ENCODE measurements at regions not wholly inside any gene's neighbourhood (a gene's known extent, or its start where the extent isn't known, plus 50 kb on each side); places are given as distances from the start of the nearest gene placed in this dataset.

DNA sequence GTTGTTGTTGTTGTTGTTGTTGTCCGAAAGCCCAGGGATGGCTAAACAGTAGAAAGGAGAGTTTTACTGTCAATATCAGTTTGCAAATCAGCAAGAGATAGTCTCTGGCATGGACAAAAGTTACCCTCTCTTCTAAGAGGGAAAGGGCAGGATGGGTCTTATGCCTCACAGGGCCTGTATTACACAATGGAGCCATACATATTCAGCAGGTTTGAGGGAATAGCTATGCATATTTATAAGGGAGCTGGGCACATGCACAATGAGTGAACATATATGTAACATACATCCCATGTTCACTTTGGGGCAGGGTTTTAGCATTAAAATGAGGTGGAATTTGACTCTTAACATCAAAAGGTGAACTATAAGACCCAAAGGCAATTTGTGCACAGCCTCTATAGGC, 84.4 kb upstream of the PGBD5 start:
- TF ChIP-seq GATA3 (IDR thresholded peaks at IDR 0.05; ENCODE audit: low read depth, low read length) (no peak), GATA2 (IDR thresholded peaks at IDR 0.05; ENCODE audit: low read depth, low read length) (no peak)

DNA sequence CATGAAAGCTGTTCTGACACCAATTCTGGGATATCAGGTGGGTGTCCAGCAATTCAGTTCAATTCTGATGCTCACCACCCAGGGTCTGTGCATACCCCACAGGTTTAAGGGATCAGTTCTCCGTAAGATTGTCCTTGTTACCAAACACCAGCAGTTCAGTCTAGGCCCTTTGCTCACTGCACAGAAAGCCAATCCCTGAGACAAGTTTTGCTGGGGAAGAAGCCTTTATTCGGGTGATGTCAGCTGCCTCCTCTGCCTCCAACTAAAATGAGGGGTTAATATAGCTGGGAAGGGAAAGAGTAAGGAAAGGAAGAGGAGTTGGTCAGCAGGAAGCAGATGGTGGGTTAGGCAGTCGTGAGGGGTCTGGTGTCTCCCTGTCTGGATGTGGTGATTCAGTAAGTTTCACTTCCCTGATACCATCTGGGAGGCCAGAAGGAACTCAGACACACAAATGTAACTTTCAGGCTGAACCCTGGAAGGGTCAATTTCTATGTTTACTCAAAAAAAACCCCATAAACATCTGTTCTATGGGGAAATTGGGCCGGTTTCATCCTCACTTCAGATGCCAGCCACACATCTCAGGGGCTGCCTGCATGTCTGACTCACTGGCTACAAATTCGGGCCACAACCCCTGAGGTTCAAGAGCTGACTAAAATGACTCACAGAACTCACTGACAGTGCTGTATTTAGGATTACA, 83.3 kb upstream of the PGBD5 start:
- TF ChIP-seq GATA2 (IDR thresholded peaks at IDR 0.05; ENCODE audit: low read depth, low read length), result no peak

DNA sequence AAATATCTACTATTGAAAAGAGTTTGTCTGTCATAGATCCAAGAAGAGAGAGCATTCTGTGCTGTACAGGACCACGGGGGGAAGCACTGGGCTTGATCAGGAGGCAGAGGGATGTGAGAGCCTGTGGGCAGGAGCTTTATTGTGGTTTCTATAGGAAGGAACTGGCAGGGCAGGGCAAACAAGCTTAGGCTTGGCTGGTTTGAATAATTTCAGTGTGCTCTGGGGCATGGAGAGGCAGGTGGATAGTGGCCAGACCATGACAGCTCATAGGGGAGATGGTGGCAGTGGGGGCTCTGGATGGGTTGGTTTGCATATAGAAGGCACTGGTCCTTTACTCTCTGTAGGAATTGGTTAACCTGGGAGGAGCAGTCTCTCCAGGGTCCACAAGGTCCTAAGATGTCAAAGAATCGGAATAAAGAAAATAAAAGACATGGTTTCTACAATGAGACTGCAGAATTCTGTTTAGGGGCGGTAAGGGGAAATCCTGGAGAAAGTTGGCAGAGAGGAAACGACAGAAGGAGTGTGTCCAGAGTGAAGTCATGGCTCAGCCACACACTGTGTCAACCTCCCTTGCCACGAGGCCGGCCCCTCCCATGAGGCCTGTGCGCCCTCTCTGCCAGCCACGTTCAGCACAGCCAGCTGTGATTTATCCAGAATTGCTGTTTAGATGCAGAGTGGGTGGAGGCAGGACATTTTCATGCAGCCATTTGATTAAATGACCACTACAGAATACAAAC, 81.7 kb upstream of the PGBD5 start:
- TF ChIP-seq GATA2 (IDR thresholded peaks at IDR 0.05; ENCODE audit: low read depth, low read length) (no peak), GATA3 (IDR thresholded peaks at IDR 0.05; ENCODE audit: low read depth, low read length) (no peak)

DNA sequence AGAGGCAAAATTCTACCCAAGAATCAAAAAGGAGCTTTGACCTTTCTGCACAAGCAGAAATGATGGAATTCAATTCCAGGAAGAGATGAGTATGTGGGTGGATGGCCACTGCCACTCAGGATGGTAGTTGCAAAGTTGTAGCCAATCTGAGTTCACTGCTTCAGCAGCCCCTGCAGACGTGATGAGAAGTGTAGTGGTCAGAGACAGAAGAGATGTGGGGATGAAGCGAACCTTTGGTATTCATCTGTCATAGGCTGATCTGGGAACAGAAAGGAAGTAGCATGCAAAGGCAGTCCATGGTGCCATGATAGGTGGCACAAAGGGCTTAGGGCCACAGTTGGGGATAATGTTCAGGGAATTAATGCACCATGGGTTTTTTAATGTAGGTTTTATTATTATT, 81.1 kb upstream of the PGBD5 start:
- no peak for TF ChIP-seq GATA3 (IDR thresholded peaks at IDR 0.05; ENCODE audit: low read depth, low read length)
- TF ChIP-seq GATA2 (IDR thresholded peaks at IDR 0.05; ENCODE audit: low read depth, low read length), result no peak

DNA sequence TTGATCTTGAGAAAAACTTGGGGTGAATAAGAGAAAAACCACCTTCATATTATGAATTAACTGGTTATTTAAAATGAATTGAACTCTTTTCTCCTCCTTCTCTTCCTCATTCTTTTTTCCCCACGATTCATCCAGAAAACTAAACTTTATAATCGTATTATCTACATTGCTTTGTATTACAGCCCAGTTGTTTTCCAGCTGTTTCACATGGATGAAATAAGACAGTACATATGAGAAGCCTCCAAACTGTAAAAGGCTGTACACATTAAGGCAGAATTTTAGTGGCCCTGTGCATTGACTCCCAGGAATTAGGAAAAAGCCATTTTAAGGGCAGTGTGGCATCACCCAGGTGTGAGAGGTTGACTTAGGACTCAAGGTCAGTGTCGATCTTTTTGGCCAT, 80.3 kb upstream of the PGBD5 start:
- TF ChIP-seq GATA2 (IDR thresholded peaks at IDR 0.05; ENCODE audit: low read depth, low read length) (no peak), GATA3 (IDR thresholded peaks at IDR 0.05; ENCODE audit: low read depth, low read length) (no peak)

DNA sequence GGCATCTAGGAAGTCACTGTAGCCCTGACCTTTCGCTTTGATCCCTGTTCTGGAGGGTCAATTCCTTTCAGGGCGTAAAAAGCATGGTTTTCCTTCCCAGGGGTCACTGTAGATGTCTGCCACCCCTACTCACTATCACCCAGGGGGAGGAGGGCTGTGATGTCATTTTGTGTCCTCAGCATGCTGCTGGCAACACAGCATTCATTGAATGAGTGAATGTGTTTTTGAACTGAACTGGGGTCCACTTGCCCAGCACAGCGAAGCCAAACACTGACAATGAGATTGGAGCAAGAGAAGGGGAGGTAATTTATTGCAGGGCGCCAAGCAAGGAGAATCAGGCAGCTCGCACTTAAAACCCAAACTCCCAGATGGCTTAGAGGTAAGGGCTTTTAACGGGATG, 78.2 kb upstream of the PGBD5 start:
- TF ChIP-seq GATA2 (IDR thresholded peaks at IDR 0.05; ENCODE audit: low read depth, low read length), result no peak

DNA sequence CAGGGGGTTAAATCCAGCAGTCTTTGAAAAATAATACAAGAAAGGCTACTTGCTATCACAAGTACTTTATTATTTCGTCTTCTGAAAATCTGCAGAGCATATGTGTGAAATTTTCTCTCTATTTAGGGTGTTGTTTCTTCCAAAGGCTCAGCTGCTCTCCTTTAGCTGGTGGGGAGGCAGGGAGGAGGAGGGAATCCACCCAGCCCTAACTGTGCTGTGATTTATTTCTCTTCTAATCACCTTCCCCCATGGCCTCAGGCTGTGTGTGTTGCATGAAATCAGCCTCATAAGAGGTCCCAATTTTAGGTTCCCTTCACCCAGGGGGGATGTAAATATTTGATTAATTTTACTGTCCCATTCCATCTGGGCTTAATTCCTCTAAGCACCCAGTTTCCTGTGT, 77.6 kb upstream of the PGBD5 start:
- no peak for TF ChIP-seq GATA3 (IDR thresholded peaks at IDR 0.05; ENCODE audit: low read depth, low read length)
- no peak for TF ChIP-seq GATA2 (IDR thresholded peaks at IDR 0.05; ENCODE audit: low read depth, low read length)

DNA sequence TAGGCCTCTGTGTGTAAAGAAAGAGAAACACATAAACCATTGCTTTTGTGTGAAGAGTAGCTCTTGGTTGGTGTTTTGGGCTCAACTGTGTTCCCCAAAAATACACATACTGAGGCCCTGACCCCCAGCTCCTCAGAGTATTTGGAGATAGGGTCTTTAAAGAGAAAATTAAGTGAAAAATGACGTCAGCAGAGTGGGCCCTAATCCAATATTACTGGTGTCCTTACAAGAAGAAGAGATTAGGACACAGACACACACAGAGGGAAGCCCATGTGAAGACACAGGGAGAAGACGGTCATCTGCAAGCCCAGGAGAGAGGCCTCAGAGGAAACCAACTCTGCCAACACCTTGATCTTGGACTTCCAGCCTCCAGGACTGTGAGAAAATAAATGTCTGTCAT, 76.9 kb upstream of the PGBD5 start:
- TF ChIP-seq GATA2 (IDR thresholded peaks at IDR 0.05; ENCODE audit: low read depth, low read length) (no peak), GATA3 (IDR thresholded peaks at IDR 0.05; ENCODE audit: low read depth, low read length) (no peak)

DNA sequence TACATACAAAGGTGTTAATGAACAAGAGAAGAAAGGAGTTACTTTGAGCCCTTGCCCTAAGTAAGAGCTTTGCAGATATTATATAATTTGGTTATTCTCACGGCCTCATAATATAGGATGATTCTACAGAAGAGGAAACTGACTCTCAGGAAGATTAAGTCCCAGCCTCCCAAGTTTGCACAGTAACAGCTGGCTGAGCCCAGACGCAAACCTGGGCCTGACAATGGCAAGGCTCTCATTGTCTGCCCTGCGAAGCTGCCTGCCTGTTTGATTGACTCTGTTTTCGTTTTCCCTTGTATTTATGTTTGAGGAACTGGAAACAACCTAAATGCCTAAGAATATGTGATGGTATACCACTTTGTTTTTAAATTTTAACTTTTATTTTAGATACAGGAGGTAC, 76.2 kb upstream of the PGBD5 start:
- TF ChIP-seq GATA3 (IDR thresholded peaks at IDR 0.05; ENCODE audit: low read depth, low read length), result no peak
- no peak for TF ChIP-seq GATA2 (IDR thresholded peaks at IDR 0.05; ENCODE audit: low read depth, low read length)

DNA sequence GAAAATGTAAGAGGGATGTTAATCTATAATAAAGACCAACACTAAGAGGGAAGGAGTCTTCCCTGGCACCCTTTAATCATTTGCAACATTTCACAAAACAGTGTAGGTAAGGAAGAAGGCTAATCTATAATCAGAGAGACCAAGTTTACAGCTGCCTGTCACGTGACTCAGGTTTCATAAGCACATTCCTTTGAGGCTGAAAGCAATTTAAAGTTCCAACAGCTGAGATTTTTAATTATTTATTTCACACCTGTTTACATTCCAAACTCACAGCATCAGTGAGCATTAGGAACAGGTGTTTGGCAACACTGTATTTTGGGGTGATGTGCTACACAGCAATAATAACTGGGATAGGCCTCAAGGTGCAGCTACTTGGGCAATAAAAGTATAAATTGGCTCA, 75.7 kb upstream of the PGBD5 start:
- TF ChIP-seq GATA2 (IDR thresholded peaks at IDR 0.05; ENCODE audit: low read depth, low read length) (no peak), GATA3 (IDR thresholded peaks at IDR 0.05; ENCODE audit: low read depth, low read length) (no peak)

DNA sequence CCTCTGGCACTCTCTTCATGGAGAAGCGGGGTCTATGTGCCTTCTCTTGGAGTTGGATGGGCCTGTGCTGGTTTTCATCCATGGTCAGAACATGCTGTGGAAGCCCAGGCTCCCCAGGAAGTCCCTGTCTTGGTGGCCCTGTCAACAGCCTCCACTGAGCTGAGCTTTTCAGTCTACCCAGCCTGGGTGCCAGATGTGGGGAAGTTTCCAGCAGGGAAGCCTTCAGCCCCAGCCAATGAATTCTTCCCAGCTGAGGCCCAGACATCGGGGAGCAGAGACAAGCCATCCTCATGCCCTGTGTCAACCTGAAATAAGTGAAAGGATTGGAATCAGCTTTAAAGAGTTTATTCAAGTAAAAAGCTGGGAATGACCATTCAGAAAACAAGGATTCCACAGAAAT, 75.1 kb upstream of the PGBD5 start:
- TF ChIP-seq GATA3 (IDR thresholded peaks at IDR 0.05; ENCODE audit: low read depth, low read length), result no peak

DNA sequence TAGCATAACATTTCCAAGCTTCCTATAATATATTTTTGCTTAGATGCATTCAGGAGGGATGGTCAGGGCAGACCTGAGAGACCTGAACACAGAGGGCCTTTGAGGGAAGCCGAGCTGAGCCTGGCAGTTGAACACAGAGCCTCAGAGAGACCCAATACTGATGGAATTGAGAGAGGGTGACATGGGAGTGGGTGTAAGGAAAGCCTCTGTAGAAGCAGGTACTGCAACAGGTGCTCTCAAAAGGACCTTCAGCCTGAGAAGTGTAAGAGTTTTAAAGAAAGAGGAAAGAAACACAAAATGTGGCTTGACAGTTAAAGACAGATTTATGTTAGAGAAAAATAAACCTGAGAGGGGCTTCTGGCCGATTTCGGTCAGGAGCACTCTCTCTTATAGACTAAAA, 73.9 kb upstream of the PGBD5 start:
- TF ChIP-seq GATA3 (IDR thresholded peaks at IDR 0.05; ENCODE audit: low read depth, low read length) (no peak), GATA2 (IDR thresholded peaks at IDR 0.05; ENCODE audit: low read depth, low read length) (no peak)

DNA sequence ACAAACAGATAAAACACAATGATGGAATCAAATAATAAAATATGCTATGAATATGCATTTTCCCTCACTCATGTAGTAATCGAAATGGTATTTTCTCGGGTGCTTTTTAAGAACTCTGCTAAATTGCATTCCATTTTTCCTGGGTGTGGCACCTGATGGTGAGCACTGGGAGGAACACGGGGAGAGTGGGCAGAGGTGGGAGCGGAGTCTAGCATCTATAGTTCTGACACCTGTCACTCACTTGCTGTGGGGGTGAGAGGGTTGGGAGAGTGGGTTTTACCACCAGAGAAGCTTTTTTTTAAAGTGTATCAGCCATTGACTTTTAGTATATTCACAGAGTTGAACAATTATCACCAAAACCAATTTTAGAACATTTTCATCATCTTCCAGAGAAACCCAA, 73.4 kb upstream of the PGBD5 start:
- no peak for TF ChIP-seq GATA2 (IDR thresholded peaks at IDR 0.05; ENCODE audit: low read depth, low read length)
- no peak for TF ChIP-seq GATA3 (IDR thresholded peaks at IDR 0.05; ENCODE audit: low read depth, low read length)

DNA sequence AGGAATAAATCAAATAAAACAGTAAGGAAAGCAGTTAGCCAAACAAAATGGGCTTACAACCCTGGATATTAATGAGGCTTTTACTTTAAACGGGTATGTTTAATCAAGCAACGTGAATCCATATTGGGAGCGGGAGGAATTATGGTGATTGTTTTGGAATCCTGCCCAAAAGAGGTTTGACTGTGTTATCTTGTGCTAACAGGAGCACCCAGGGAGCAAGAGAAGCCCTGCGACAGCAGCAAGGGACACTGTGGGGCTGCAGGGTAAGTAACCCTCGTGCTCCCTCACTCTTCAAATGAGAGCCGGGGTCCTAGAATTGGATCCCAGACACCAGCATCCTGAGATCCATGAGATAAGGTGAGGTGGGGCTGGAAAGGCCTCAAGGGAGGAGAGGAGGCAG, 72.6 kb upstream of the PGBD5 start:
- TF ChIP-seq GATA3 (IDR thresholded peaks at IDR 0.05; ENCODE audit: low read depth, low read length) (no peak), GATA2 (IDR thresholded peaks at IDR 0.05; ENCODE audit: low read depth, low read length) (no peak)

DNA sequence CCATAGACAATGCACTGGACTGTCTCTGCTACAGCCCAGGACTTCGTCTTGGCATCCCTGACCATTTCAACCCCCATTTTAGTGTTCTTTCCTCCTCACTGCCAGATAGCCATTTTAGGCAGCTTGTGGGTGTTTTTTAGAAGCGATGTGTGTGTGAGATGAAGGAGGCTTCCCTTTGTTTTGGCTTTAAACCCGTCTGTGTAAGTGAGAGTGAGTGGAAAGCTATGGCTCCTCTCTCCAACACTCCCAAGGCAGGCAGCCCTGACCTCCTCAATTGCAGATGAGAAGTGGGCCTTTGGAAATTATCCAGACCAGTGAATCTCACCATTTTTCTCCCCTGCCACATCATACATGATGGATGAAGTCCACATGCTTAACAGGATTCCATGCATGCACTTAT, 70.3 kb upstream of the PGBD5 start:
- TF ChIP-seq GATA3 (IDR thresholded peaks at IDR 0.05; ENCODE audit: low read depth, low read length), result no peak

DNA sequence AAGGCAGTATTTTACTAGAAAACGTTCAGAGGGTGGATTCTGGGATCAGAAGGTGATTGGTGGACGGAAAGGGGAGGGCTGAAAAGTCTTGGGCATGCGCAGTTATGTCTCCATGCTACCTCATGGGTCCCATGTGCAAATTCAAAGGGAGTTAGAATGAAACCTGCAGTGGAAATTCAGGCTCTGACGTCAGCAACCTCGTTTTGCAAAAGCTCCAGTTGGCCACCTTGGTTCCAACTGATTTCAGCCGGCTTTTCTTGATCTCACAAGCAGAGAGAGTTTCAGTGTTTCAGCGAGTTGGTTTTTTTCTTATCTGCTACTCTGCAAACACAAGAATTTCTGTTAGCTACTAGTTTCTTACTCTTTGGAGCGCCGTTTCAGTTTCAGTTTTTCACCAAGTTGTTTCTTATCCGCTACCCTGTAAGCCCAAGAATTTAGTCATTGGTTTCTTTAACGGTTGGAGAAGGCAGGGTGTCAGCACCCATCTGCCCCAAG, 69.8 kb upstream of the PGBD5 start:
- TF ChIP-seq GATA3 (IDR thresholded peaks at IDR 0.05; ENCODE audit: low read depth, low read length) (no peak), GATA2 (IDR thresholded peaks at IDR 0.05; ENCODE audit: low read depth, low read length) (no peak)

All from SH-SY5Y (cell line).